ENCODE measurements at regions not wholly inside any gene's neighbourhood (a gene's known extent, or its start where the extent isn't known, plus 50 kb on each side); places are given as distances from the start of the nearest gene placed in this dataset.

- TF ChIP-seq, protein P1, sequence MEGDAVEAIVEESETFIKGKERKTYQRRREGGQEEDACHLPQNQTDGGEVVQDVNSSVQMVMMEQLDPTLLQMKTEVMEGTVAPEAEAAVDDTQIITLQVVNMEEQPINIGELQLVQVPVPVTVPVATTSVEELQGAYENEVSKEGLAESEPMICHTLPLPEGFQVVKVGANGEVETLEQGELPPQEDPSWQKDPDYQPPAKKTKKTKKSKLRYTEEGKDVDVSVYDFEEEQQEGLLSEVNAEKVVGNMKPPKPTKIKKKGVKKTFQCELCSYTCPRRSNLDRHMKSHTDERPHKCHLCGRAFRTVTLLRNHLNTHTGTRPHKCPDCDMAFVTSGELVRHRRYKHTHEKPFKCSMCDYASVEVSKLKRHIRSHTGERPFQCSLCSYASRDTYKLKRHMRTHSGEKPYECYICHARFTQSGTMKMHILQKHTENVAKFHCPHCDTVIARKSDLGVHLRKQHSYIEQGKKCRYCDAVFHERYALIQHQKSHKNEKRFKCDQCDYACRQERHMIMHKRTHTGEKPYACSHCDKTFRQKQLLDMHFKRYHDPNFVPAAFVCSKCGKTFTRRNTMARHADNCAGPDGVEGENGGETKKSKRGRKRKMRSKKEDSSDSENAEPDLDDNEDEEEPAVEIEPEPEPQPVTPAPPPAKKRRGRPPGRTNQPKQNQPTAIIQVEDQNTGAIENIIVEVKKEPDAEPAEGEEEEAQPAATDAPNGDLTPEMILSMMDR (IDR thresholded peaks at IDR 0.05; ENCODE audit: poor library complexity): no peak
- no peak for TF ChIP-seq EZH2 (IDR thresholded peaks at IDR 0.05; ENCODE audit: borderline replicate concordance)
Observed at GRCh38 chr11:70506986-70507385, 108.7 kb downstream of the CTTN start.
